Right cardiac atrium (tissue), 5 donors: ENCODE measurements at regions not wholly inside any gene's neighbourhood (a gene's known extent, or its start where the extent isn't known, plus 50 kb on each side); places are given as distances from the start of the nearest gene placed in this dataset.
"Not testable (repeated sequence)": the region's sequence is repeated elsewhere in the genome, so short reads cannot be mapped to it uniquely, and the experiment has no call there.

ENCODE experiments used
- ATAC-seq, 2 donors: fragments of 200-7000 bp; cut with Tn5 transposase; one replicate each; pipeline versions ENCODE4 v1.8.0 to v1.9.1; 2020; ENCODE audit warnings: moderate library complexity in 2 of 2, mild to moderate bottlenecking in 1 of 2
- DNase-seq, 3 donors: peaks; one replicate each; pipeline ENCODE4 v3.0.0-alpha.2; 2020
- H3K27ac ChIP-seq: one replicate; pipeline ENCODE4 v1.5.1; 2013; ENCODE audit warnings: mild to moderate bottlenecking, low read length, control low read depth, moderate library complexity
- H3K27me3 ChIP-seq: one replicate; pipeline ENCODE4 v1.6.1; 2013; ENCODE audit not compliant: control insufficient read depth, insufficient read depth
- H3K4me1 ChIP-seq: one replicate; pipeline ENCODE4 v1.6.1; 2013; ENCODE audit warnings: low read length; ENCODE audit not compliant: control insufficient read depth, insufficient read depth
- H3K4me3 ChIP-seq: one replicate; pipeline ENCODE4 v1.5.1; 2013; ENCODE audit warnings: low read length, control low read depth
- H3K9me3 ChIP-seq: one replicate; pipeline ENCODE4 v1.6.1; 2013; ENCODE audit warnings: low read length; ENCODE audit not compliant: control insufficient read depth
- WGBS: extraction: QIAGEN DNeasy Blood & Tissue Kit; methylation state at CpG from one replicate; pipeline ENCODE4 v1.1.7; 2013; 5-methylcytosine and 5-hydroxymethylcytosine counted together
- intact Hi-C, 4 donors: fragments of 100-400 bp; cut with DNase I; formaldehyde crosslinking; loops; one replicate each; pipeline versions ENCODE4 v1.11.0 to v1.14.0; 2022 to 2023
- donor health status: healthy with polysubstance abuse.
- donor health status: DM: no; HTN: yes; CAD: no.
- donor health status: DM: no; HTN: no; CAD: no.
- donor health status: DM: no; HTN: yes; CAD: no; lungs with severe emphysema.
- donor health status: DM: yes; HTN: yes; CAD: no.

DNA sequence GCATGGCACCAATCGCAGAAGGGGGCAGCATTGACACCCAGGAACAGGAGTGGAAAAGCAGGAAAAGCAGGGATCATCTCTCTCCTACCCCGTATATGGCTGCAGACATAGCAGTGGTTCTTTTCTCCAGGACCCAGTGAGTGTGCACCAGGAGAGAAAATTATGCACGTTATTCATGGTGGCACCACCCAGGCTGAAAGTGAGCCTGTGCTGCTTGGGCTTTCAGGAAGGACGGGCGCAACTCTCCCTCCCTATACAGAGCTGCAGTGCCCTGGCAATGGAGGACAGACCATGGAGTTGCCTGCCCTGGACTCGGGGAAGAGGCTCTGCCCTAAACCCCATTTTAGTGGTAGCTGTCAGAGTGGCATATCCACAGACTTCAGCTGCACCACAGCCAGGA lies 132.1 kb downstream of the PPIAL4A start:
- 35% methylated on average over 6 of the region's 6 CpGs for WGBS
- DNase-seq, intact Hi-C loops, ATAC-seq, H3K27ac ChIP-seq, H3K4me3 ChIP-seq, H3K4me1 ChIP-seq, H3K27me3 ChIP-seq, H3K9me3 ChIP-seq: not testable (repeated sequence)

DNA sequence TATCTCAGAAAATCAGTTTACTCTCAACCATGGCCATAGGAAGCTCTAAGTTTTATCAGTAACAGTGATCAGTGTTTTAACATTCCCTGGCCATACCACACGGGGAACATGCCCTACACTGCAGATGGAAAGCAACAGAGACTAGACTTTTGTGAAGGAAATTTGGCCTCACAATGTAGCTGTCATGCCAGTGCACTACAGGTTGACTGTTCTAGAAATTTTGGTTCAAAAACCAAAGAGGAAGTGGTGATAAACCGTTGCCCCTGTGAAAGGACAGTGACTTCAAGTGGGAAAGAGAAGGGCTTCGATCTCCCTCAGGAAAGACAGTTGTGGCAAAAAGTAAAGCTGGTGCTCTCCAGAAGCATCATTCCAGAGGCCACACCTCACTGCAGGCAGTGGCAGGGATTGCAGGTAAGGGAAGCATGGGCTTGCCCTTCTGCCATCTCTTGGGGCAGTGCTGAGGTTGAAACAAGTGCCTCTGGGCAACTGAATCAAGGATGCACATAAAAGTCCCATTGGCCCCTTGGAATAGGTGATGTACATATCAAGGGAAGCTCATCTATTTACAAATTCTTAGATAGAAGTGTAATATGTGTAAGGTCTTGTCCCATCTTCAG lies 143.4 kb downstream of the PPIAL4A start:
- DNase-seq, H3K4me1 ChIP-seq, H3K9me3 ChIP-seq, H3K4me3 ChIP-seq, intact Hi-C loops, H3K27ac ChIP-seq, H3K27me3 ChIP-seq, ATAC-seq: not testable (repeated sequence)
- 55% methylated on average over 3 of the region's 3 CpGs for WGBS

DNA sequence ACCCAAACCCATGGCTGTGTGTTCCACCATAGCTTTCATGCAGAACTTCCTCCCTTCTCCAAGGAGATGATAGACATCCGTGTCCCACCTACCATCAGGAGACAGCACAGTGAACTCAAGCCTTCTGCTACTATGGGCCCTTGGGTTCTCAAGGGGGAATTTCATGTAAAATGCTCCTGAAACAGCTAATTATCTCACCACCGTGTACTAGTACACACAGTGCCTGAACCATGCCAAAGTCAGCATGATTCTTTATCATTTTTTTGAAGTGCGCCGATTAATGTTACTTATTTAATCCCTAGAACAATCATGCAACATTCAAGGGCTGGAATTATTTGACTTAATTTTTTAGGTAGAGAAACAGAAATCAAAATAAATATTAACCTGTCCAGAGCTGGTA lies 147.2 kb downstream of the PPIAL4A start:
- H3K27ac ChIP-seq, H3K4me3 ChIP-seq, H3K9me3 ChIP-seq, DNase-seq, intact Hi-C loops, H3K4me1 ChIP-seq, H3K27me3 ChIP-seq: not testable (repeated sequence)
- peak; percentile 61 to 62 for ATAC-seq
- no CpG with 5 or more reads among the region's 4 CpGs for WGBS

DNA sequence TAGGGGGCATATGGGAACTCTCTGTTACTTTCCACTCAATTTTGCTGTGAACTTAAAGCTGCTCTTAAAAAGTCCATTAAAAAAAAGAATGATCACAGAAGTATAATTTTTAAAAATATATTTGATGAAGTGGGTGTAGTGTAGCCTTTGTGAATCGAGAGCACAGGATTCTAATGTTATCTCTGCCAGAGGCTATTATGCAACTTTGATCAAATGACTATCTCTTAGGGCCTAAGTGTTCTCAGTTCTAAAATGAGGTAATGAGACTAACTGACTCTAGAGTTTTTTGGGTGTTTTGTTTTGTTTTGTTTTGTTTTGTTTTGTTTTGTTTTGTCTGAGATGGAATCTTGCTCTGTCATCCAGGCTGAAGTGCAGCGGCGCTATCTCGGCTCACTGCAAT lies 143.2 kb downstream of the FAM72B start:
- intact Hi-C loops, H3K4me3 ChIP-seq, DNase-seq, H3K27me3 ChIP-seq, ATAC-seq, H3K27ac ChIP-seq, H3K4me1 ChIP-seq, H3K9me3 ChIP-seq: not testable (repeated sequence)
- 94% methylated on average over 3 of the region's 4 CpGs for WGBS

DNA sequence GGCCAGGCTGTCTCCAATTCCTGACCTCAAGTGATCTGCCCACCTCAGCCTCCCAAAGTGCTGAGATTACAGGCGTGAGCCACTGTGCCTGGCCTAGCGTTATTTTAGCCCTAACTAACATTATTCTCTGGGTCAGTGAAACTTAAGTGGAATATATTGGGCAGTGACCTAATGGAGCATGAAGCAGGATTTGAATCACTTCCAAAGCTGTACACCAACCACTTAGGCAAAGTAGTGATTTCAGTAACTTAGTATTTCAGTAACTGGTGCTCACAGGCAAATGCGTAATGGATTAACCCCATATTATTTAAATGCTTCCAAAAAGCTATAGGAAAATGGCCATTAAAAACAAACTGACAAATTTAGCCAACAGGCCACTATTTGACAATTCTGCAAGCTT lies 142.6 kb downstream of the FAM72B start:
- ATAC-seq, H3K9me3 ChIP-seq, intact Hi-C loops, H3K4me1 ChIP-seq, DNase-seq, H3K27me3 ChIP-seq, H3K27ac ChIP-seq, H3K4me3 ChIP-seq: not testable (repeated sequence)
- WGBS = 92% methylated on average over 3 of the region's 3 CpGs

DNA sequence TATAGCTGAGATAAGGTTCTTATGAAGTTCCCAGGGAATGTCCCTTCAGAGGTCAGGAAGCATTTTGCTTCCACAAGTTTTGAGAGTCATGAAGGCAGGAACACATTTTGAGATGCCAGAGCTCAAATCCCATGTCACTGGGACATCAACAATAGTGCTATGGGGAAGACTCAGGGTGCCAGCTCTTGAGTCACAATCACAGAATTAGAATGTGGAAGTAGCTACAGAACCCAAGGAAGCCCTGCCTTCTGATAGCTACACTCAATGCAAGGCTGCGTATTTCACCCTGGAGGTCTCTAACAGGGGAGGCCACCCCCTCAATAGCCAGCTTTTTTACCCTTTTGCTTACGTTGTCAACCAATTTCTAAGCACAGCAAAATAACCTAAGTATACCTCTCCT lies 141.3 kb downstream of the FAM72B start:
- H3K4me1 ChIP-seq, H3K27ac ChIP-seq, H3K9me3 ChIP-seq, DNase-seq, H3K4me3 ChIP-seq, H3K27me3 ChIP-seq, intact Hi-C loops: not testable (repeated sequence)
- WGBS = 75% methylated on average over 2 of the region's 2 CpGs
- peak; percentile 40 to 43 for ATAC-seq

DNA sequence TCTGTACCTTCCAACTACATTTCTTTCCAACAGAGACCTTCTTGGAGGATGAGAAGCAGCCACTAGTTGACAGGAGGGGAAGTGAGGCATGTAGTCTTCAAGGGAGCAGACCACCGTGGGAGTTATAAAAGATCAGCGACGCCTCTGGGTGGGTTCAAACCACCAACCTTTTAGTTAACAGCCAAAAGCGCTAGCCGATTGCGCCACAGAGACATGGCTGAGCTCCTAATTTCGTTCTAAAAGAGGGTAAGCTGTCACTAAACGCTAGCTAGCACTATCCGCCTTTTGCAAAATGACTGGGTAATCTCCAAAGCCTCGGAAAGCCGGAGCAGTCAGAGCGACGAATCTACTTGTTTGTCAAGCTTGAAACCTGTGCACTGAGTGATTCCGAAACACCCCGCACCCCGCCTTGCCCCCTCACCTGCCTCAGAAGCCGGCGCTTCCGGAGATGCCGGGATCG lies 135.8 kb downstream of the FAM72B start:
- H3K27ac ChIP-seq, H3K4me3 ChIP-seq, ATAC-seq, intact Hi-C loops, H3K9me3 ChIP-seq, H3K27me3 ChIP-seq, H3K4me1 ChIP-seq: not testable (repeated sequence)
- WGBS = 20% methylated on average over 18 of the region's 21 CpGs
- DNase-seq = peak in 1 of 3 donors; percentile 46

DNA sequence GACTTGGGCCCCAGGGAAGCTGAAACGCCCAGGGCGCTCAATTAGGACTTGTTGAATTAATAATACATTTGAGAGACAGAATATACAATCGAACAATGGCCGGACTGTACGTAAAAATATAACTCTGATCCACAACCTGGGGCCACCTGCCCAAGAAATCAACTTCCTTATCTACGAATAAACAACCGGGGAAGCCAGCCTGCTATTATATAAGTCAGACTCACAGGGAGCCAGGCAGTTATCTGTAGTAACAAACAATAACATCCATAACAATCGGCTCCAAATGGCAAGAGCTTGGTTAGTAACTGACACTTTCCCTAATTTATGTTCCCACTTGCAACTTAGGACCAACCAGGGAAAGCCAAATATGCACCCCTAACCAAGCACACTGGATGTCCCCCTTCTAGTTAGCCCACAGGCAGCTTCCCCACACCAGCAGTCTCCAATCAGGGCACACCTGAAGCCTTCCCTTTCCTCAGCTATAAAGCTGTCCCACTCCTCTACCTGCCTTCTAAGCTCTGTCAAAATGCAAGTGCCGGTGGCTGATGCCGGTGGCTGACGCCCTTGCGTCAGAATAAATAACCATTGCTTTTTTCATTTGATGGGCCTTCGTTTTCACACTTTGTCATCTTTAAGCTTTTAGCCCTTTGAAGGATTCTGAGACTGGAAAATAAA lies 135.2 kb downstream of the FAM72B start:
- intact Hi-C loops, H3K9me3 ChIP-seq, H3K4me1 ChIP-seq, DNase-seq, H3K4me3 ChIP-seq, H3K27me3 ChIP-seq, H3K27ac ChIP-seq, ATAC-seq: not testable (repeated sequence)
- WGBS = 40% methylated on average over 7 of the region's 13 CpGs

DNA sequence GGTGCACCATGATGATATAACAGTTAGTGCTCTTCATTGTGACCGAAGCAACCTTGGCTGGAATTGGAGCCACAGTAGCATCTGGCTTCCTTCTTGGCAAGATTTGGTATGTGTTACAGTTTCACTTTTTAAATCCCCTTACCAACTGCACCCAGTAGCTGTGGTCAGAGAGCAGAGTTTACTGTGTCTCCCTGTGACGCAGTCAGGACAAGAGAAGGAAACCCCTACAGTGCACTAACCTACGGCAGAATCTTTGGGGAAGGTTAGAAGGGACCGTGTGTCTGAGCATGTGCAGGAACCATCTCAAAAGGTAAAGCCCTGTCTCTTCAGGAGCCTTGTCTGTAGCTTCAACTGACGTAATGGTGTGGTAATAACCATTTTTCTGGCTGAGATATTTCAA lies 134.0 kb downstream of the FAM72B start:
- DNase-seq, H3K9me3 ChIP-seq, ATAC-seq, intact Hi-C loops, H3K4me3 ChIP-seq, H3K27ac ChIP-seq, H3K4me1 ChIP-seq, H3K27me3 ChIP-seq: not testable (repeated sequence)
- 88% methylated on average over 5 of the region's 5 CpGs for WGBS

DNA sequence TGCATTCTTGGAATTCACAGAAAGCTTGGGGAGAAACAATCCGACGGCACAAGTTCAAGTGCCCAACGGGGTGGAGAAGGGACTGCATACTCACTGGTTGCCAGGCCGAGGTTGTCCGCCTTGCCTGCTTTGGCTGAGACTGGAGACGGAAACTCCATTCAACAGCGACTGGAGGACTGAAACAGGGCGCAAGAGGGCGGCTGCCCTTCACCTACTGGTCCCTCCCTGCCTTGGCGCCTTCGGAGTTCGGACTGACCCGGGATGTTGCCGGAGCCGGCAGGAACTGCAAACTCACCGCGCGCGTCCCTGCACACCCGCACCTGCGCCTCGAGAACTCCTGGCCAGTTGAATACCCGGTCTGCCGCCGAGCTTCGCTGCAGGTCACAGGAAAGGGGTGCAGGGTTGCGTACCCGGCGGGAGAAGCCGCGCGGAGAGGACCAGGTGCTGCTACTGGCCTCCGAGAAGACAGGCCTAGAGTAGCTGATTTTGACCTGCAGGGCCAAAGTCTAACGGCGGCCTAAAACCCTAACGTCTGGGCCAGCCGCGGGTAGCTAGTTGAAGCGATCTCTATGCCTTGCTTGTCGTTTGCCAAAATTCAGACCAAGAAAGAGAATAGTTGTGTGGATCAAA lies 132.9 kb downstream of the FAM72B start:
- H3K9me3 ChIP-seq, H3K4me1 ChIP-seq, H3K27ac ChIP-seq, H3K27me3 ChIP-seq, ATAC-seq, intact Hi-C loops, H3K4me3 ChIP-seq: not testable (repeated sequence)
- peak in 1 of 3 donors; percentile 30 for DNase-seq
- WGBS = 35% methylated on average over 22 of the region's 40 CpGs

DNA sequence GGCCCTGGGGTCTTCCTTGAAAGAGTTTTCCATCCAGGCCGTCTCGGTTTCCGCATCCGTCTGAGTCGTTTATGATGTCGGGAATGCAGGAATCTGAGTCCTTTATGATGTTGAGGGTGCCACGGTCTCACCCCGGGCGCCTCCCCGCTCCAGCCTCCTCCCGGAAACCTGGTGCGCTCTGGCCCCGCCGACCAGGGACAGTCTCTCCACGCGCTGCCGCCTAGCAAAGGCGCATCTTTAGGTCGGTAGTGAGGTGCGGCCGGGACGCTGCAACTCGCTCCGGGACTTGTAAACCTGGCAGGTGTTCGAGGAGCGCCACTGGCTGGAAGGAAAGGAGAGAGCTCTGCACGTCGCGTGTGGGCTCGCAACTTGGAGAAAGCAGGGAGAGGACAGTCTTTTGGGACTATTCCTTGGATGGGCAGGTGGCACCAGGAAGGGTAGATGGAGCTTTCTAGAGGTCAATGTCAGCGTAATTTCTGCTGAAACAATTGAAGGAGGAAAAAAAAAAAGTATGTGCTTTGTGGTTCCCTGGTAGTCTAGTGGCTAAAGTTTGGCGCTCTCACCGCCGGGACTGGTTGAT lies 132.0 kb downstream of the FAM72B start:
- H3K4me3 ChIP-seq, H3K4me1 ChIP-seq, H3K9me3 ChIP-seq, ATAC-seq, intact Hi-C loops, DNase-seq, H3K27me3 ChIP-seq, H3K27ac ChIP-seq: not testable (repeated sequence)
- WGBS = 12% methylated on average over 26 of the region's 34 CpGs
